Dermis blood vessel endothelial cell (primary cell): ENCODE measurements at regions not wholly inside any gene's neighbourhood (a gene's known extent, or its start where the extent isn't known, plus 50 kb on each side); places are given as distances from the start of the nearest gene placed in this dataset.

Source experiments
- DNase-seq: peaks from one replicate; pipeline ENCODE4 v3.0.0; 2010

GRCh38 chr3:117314441-117315150 lies 605.0 kb downstream of the TUSC7 start:
- no peak for DNase-seq

- peak; percentile 1 for DNase-seq
These were observed 613.3 kb downstream of the TUSC7 start for GRCh38 chr3:117322866-117323265.

- DNase-seq: no peak
These were observed 637.3 kb downstream of the TUSC7 start for GRCh38 chr3:117346901-117347300.

- DNase-seq: no peak
These were observed 639.3 kb downstream of the TUSC7 start for GRCh38 chr3:117348884-117349283.

- DNase-seq: no peak
These were observed 640.0 kb downstream of the TUSC7 start for GRCh38 chr3:117349566-117349965.

GRCh38 chr3:117350371-117350770 lies 640.8 kb downstream of the TUSC7 start:
- no peak for DNase-seq

- peak; percentile 11 for DNase-seq
These were observed 646.0 kb downstream of the TUSC7 start for GRCh38 chr3:117355566-117355965.

- DNase-seq: no peak
These were observed 646.6 kb downstream of the TUSC7 start for GRCh38 chr3:117356091-117356705.

- no peak for DNase-seq
These were observed 649.2 kb downstream of the TUSC7 start for GRCh38 chr3:117358717-117359314.

- DNase-seq: no peak
These were observed 657.0 kb downstream of the TUSC7 start for GRCh38 chr3:117366574-117366973.

GRCh38 chr3:117367861-117368260 lies 658.3 kb downstream of the TUSC7 start:
- no peak for DNase-seq

- DNase-seq: no peak
These were observed 671.1 kb downstream of the TUSC7 start for GRCh38 chr3:117380631-117381030.

GRCh38 chr3:117393119-117393518 lies 683.5 kb downstream of the TUSC7 start:
- no peak for DNase-seq

GRCh38 chr3:117398141-117398899 lies 688.7 kb downstream of the TUSC7 start:
- no peak for DNase-seq

GRCh38 chr3:117399311-117400078 lies 689.9 kb downstream of the TUSC7 start:
- DNase-seq: no peak

GRCh38 chr3:117400303-117400702 lies 690.7 kb downstream of the TUSC7 start:
- no peak for DNase-seq

- DNase-seq: no peak
These were observed 694.6 kb downstream of the TUSC7 start for GRCh38 chr3:117404141-117404540.

GRCh38 chr3:117404730-117405129 lies 695.2 kb downstream of the TUSC7 start:
- no peak for DNase-seq

- DNase-seq: no peak
These were observed 695.8 kb downstream of the TUSC7 start for GRCh38 chr3:117405359-117405758.

- DNase-seq: peak; percentile 23
These were observed 697.7 kb downstream of the TUSC7 start for GRCh38 chr3:117407317-117407716.

- no peak for DNase-seq
These were observed 699.2 kb downstream of the TUSC7 start for GRCh38 chr3:117408811-117409210.

GRCh38 chr3:117409256-117409655 lies 699.7 kb downstream of the TUSC7 start:
- DNase-seq: no peak
